Tibial nerve (tissue), 4 donors: ENCODE measurements at regions not wholly inside any gene's neighbourhood (a gene's known extent, or its start where the extent isn't known, plus 50 kb on each side); places are given as distances from the start of the nearest gene placed in this dataset.

Experiments used
- CTCF ChIP-seq, 5 experiments: fragments of 200-600 bp in 3 of 5; fragments of 450-650 bp in 2 of 5; sonication (generic) in 3 of 5; IDR thresholded peaks; one replicate each; pipeline ENCODE4 v1.5.1; 2016 to 2019; ENCODE audit warnings: antibody characterized with exemption in 5 of 5, mild to moderate bottlenecking in 3 of 5, moderate library complexity in 2 of 5
- EP300 ChIP-seq, 2 donors: sonication (generic); formaldehyde crosslinking; IDR thresholded peaks; one replicate each; pipeline ENCODE4 v1.6.1; 2017; ENCODE audit warnings: antibody characterized with exemption in 2 of 2, mild to moderate bottlenecking in 1 of 2
- POLR2A ChIP-seq, 2 donors: fragments of 450-650 bp; IDR thresholded peaks; one replicate each; pipeline ENCODE4 v1.6.1; 2017; ENCODE audit warnings: antibody characterized with exemption in 2 of 2, mild to moderate bottlenecking in 2 of 2, moderate library complexity in 2 of 2

GRCh38 chr10:61338146-61338545, 115.0 kb downstream of the TMEM26 start:
- TF ChIP-seq EP300 (IDR thresholded peaks at IDR 0.05) (no peak), POLR2A (IDR thresholded peaks at IDR 0.05) (no peak), CTCF (IDR thresholded peaks at IDR 0.05) (no peak)
